DMS114 treated with DMSO at 0.1 percent for 48 hours (cell line): ENCODE measurements at regions not wholly inside any gene's neighbourhood (a gene's known extent, or its start where the extent isn't known, plus 50 kb on each side); places are given as distances from the start of the nearest gene placed in this dataset.

Experiments
- DNase-seq: peaks from one replicate; lab custom pipeline; 2025; ENCODE audit not compliant: unreplicated experiment; lab: John Stamatoyannopoulos, UW

GRCh38 chr5:2160811-2161210 lies 278.1 kb upstream of the IRX4 start:
- no peak for DNase-seq

- no peak for DNase-seq
Measured at GRCh38 chr5:2158767-2159166, 276.0 kb upstream of the IRX4 start.

- no peak for DNase-seq
Measured at GRCh38 chr5:2158109-2158508, 275.4 kb upstream of the IRX4 start.

GRCh38 chr5:2157372-2157771 lies 274.6 kb upstream of the IRX4 start:
- DNase-seq = no peak

- DNase-seq = no peak
Measured at GRCh38 chr5:2156358-2157059, 273.8 kb upstream of the IRX4 start.

GRCh38 chr5:2155556-2155955 lies 272.8 kb upstream of the IRX4 start:
- DNase-seq = no peak

- DNase-seq = no peak
Measured at GRCh38 chr5:2153802-2154201, 271.1 kb upstream of the IRX4 start.

GRCh38 chr5:2153350-2153749 lies 270.6 kb upstream of the IRX4 start:
- no peak for DNase-seq

GRCh38 chr5:2151301-2151888 lies 268.7 kb upstream of the IRX4 start:
- peak; percentile 6 for DNase-seq

- no peak for DNase-seq
Measured at GRCh38 chr5:2149195-2149539, 266.4 kb upstream of the IRX4 start.

- no peak for DNase-seq
Measured at GRCh38 chr5:2148312-2149194, 265.8 kb upstream of the IRX4 start.

GRCh38 chr5:2147504-2148311 lies 265.0 kb upstream of the IRX4 start:
- no peak for DNase-seq

GRCh38 chr5:2143646-2144353 lies 261.1 kb upstream of the IRX4 start:
- no peak for DNase-seq

GRCh38 chr5:2143088-2143487 lies 260.4 kb upstream of the IRX4 start:
- DNase-seq = no peak

GRCh38 chr5:2142456-2142954 lies 259.8 kb upstream of the IRX4 start:
- no peak for DNase-seq

- no peak for DNase-seq
Measured at GRCh38 chr5:2141254-2142000, 258.7 kb upstream of the IRX4 start.

- no peak for DNase-seq
Measured at GRCh38 chr5:2140501-2141175, 257.9 kb upstream of the IRX4 start.

GRCh38 chr5:2139478-2139877 lies 256.8 kb upstream of the IRX4 start:
- no peak for DNase-seq

GRCh38 chr5:2138896-2139295 lies 256.2 kb upstream of the IRX4 start:
- DNase-seq = no peak
